Prostate gland (tissue), 2 donors: ENCODE measurements at regions not wholly inside any gene's neighbourhood (a gene's known extent, or its start where the extent isn't known, plus 50 kb on each side); places are given as distances from the start of the nearest gene placed in this dataset.

Experiments
- POLR2AphosphoS5 ChIP-seq: sonication (generic); formaldehyde crosslinking; IDR thresholded peaks from one replicate; pipeline ENCODE4 v1.6.1; 2017; ENCODE audit warnings: antibody characterized with exemption
- TF ChIP-seq, protein P1 (sequence below), 4 experiments: fragments of 200-600 bp in 2 of 4; fragments of 450-650 bp in 2 of 4; sonication (generic) in 2 of 4; IDR thresholded peaks; 1 replicate in 3 of 4; 2 replicates in 1 of 4; pipeline ENCODE4 v1.5.1; 2016 to 2019; ENCODE audit warnings: antibody characterized with exemption in 4 of 4, mild to moderate bottlenecking in 2 of 4, moderate library complexity in 2 of 4

DNA sequence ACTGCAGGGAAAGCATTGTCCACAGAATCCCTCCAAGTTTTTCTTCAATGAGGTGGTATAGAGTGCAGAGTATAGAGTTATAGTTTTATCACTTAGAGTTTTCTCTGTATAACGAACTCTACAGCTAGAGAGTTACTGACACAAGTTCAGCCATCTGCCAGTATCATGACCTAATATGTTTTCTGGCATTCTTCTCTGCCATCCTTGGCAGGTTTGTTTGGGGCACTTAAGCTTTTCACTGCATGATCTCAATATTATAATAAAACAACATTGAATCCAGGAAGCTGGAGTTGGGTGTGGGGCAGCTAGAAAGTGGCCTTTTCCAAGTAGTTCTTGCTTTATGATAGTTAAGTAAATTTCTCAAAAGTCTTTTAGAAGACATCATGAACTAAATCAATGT lies 743.5 kb upstream of the ARPP21 start:
- TF ChIP-seq, protein P1, sequence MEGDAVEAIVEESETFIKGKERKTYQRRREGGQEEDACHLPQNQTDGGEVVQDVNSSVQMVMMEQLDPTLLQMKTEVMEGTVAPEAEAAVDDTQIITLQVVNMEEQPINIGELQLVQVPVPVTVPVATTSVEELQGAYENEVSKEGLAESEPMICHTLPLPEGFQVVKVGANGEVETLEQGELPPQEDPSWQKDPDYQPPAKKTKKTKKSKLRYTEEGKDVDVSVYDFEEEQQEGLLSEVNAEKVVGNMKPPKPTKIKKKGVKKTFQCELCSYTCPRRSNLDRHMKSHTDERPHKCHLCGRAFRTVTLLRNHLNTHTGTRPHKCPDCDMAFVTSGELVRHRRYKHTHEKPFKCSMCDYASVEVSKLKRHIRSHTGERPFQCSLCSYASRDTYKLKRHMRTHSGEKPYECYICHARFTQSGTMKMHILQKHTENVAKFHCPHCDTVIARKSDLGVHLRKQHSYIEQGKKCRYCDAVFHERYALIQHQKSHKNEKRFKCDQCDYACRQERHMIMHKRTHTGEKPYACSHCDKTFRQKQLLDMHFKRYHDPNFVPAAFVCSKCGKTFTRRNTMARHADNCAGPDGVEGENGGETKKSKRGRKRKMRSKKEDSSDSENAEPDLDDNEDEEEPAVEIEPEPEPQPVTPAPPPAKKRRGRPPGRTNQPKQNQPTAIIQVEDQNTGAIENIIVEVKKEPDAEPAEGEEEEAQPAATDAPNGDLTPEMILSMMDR (IDR thresholded peaks at IDR 0.05), result no peak
- TF ChIP-seq POLR2AphosphoS5, result no peak
